Kidney capillary endothelial cell (primary cell): ENCODE measurements at regions not wholly inside any gene's neighbourhood (a gene's known extent, or its start where the extent isn't known, plus 50 kb on each side); places are given as distances from the start of the nearest gene placed in this dataset.
A peak's percentile ranks its signal among the peaks of the same experiment; 100 is the strongest.

ENCODE experiments used
- DNase-seq: peaks from one replicate; pipeline ENCODE4 v3.0.0-alpha.2; 2018; ENCODE audit warnings: low spot score

DNA sequence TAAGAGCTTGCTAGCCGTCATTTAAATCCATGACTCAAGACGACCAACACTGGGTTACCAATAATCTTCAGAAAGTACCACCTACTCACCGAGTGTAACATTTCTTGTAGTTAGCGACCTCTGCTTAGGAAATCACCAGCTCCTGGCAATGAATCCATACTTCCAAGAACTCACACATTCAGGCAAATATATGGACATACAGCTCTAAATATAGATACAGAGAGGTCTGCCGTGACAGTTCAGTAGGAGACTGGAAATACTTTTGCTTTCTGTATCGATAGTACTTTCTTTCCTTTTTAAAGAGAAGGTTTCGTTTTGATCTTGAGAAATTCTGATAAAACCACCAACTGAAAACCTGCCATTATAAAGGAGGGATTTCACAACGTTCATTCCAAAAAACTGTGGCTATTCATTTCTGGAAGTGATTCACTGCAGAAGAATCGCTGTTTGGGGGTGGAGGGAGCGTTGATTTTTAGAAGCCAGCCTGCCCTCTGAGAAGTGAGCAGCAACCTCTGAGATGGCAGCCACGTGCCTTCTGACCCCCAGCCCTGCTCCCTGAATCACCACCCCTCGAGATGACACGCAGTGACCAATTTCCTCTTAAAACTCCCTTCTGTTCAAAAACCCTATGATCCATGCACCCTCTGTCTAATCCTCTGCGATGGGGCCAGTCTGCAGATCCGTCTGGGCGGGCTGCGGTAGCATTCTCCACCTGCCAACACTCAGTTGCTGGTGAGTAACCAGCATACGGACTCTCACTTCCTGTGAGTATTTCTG, 179.0 kb upstream of the KLF14 start:
- DNase-seq, result peak; percentile 100

- DNase-seq, result no peak
Measured at GRCh38 chr7:130913639-130914553, 179.9 kb upstream of the KLF14 start.

- DNase-seq, result no peak
Measured at GRCh38 chr7:130914554-130915294, 180.7 kb upstream of the KLF14 start.

GRCh38 chr7:130917669-130918128, 183.7 kb upstream of the KLF14 start:
- DNase-seq, result peak; percentile 67

- DNase-seq, result no peak
Measured at GRCh38 chr7:130918129-130919052, 184.4 kb upstream of the KLF14 start.

GRCh38 chr7:130919316-130920103, 185.5 kb upstream of the KLF14 start:
- DNase-seq, result no peak

DNA sequence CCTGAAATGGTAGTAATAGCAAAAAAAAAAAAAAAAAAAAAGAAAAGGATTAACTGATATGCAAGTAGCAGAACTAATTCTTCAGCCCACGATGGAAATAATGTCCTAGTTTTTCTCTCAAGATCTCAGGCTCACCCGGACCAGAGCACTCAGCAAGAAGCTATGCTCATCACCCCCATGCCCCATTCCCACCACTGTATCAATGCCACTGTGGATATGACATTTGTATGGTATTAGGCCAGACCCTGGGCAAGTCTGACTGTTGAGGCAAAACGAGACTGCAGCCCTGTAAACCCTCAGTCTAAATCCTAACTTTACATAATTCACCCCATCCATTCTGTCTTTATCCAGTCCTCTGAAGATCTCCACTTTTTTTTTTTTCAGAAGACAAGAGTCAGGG, 186.1 kb upstream of the KLF14 start:
- no peak for DNase-seq

- no peak for DNase-seq
Measured at GRCh38 chr7:130921391-130922180, 187.6 kb upstream of the KLF14 start.

DNA sequence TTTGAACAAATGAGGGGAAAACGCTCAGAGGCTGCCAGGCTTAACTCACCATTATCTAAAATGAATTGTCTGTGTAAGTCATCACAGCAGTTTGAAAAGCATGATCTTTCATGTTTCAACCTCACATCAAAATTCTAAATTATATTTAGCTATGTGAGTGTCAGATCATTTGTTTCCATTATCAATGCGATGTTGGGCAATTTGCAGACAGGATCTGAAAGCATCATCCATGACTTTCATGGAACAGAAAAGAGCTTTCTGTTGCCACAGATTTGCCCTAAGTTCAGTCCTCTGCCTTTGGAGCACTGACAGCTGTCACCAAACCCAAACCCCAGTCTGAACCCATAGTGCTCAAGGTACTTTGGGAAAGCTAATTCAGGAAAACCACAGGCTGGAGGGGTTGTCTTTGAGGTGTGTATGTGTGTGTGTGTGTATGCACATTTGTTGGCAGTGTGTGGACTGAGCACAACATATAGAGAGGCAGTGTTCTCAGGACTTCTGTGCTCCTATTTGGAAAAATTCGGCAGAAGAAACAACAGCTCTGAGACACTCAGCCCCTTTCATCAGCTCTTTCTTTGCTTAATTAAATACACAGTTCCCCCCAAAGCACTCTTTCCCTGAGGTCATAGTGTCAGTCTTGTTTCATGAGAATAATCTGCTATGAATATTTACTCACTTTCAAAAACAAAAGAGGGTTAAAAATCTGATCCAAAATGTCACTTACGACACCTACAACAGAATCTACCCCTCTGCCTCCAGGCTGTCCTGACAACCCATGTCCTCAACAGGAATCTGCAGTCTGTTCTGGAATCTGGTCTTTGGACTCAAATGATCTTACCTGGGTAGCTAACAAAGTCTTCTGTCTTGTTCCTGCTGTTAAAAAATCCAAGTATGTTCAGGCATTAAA, 188.5 kb upstream of the KLF14 start:
- no peak for DNase-seq

DNA sequence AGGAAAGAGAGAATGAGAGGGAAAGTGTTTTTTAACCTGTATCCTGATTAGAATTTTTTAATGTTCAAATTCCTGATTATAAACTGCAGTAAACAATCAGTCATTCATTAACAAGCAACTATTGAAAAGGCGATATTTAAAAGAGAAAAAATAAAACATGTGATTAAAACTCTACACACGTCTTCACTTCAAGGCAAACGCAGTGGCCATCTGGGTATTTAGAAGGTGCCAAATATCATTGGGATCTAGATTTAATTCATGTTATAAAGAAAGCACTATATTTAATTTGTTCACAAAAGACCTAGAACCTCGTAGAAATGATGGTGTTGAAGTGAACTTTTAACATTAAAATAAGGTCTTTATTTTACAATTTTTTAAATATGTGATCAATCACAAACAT, 189.4 kb upstream of the KLF14 start:
- DNase-seq, result no peak

DNA sequence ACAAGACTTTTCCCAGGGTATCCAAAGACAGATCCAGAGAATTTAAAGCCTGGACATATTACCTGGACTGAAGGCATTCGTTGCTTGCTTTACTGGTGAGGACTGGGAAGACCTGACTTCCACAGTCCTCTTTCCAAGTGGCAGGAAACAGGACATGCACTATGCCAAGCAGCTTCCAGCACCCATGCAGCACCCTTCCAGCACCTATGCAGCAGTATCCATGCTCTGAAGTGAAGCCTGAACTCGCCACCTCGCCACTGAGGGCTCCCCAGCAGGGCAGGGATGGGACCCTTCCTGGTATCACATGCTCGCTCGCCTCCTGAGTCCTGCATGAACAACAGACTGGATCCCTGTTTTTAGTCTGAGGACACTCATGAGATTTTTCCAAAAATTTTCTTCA, 189.9 kb upstream of the KLF14 start:
- no peak for DNase-seq

DNA sequence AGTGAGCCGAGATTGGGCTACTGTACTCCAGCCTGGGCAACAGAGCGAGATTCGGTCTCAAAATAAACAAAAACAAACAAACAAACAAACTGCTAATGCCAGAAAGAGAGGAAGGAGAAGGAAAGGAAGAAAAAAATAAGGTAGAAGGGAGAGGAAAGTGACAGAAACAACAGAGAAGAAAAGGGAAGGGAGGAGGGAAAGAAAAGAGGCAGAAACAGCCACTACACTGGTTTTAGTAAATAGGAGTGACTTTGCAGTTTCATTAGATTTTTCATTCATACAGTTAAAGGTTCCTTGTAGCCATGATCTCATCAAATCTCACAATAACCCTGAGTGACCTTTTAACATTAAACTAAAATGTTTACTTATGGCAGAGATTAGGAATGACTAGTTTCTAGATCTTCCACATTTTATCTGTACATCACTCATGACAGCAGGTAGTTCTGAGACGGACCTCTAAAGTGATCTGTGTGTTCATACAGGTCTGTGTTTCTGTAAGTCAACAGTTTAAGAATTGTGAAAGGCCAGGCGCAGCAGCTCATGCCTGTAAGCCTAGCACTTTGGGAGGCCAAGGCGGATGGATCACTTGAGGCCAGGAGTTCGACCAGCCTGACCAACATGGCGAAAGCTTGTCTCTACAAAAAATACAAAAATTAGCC, 191.3 kb upstream of the KLF14 start:
- no peak for DNase-seq

- DNase-seq, result no peak
Measured at GRCh38 chr7:130926001-130926691, 192.1 kb upstream of the KLF14 start.

GRCh38 chr7:130927062-130927461, 193.1 kb upstream of the KLF14 start:
- DNase-seq, result no peak

DNA sequence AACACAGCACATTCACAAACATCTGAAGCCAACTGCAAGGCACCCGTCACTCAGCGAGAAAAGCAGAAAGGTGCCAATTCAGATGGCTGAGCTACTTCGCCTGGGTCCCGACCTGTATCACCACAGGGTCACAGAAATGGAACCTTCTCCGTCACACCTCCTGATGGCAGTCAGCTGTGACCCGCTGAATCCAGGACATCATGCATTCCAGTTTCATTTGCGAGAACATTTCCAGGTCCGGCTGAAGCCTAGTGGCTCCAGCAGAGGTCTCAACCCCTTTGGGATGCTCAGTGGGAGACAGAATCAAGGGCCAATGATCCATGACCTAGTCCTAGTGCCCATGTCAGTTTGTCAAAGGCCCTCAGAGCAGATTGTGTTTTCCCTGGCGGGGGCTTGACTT, 193.6 kb upstream of the KLF14 start:
- DNase-seq, result no peak

DNA sequence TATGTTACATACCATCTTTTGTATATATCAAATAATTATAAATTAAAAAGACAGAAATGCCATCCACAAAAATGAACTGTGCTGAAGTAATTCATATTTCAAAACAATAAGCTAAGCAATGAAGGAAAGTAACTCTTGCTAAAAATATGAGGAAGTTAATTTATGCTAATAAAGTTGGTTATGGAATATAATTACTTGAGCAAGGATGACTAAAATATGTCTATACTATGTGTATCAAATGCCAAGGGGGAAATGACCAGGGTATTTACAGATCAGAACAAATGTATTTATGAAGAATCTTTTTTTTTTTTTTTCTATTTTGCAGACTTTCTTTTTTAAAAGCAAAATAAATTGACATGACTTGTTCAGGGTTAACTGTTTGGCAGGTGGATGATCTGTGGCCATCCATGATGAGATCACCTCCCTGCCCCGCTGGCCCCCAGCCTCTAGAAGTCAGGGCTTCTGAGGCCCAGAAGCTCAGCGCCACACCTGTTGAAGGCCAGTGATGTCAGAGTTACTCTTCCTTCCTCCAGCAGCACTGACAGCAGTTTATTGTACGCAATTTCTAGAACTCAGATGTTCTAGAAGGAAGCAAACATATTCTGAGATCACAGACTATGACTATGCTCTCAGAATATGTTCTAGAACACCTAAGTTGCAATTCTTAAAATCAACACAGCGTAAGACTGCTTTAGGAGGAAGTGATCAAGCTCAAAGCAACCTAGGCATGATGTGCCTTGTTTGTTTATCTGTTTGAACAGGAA, 196.1 kb upstream of the KLF14 start:
- no peak for DNase-seq

DNA sequence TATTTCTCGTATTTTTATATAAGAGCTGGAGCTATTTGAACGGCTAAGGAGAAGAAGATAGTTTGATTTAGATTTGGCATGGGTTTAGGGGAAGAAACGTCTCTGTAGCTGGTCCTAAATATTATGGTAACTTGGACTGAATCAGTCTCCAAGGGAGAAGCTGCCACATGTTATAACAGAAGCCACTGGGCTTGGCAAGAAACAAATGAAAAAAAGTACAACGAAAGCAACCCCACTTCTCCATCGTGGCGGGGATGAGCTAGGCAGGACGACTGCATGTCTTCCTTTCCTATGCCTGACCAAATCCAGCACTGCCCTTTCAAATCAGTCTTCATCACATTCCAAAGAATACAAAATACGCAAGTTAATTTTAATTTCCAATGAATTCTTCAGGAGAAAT, 196.7 kb upstream of the KLF14 start:
- no peak for DNase-seq
